NCI-H2171 treated with DMSO at 0.1 percent for 48 hours (cell line): ENCODE measurements at regions not wholly inside any gene's neighbourhood (a gene's known extent, or its start where the extent isn't known, plus 50 kb on each side); places are given as distances from the start of the nearest gene placed in this dataset.
A peak's percentile ranks its signal among the peaks of the same experiment; 100 is the strongest.

ENCODE experiments used
- DNase-seq: peaks from one replicate; lab custom pipeline; 2025; lab: John Stamatoyannopoulos, UW

- no peak for DNase-seq
Observed at GRCh38 chr2:35938838-35939237, 416.7 kb upstream of the CRIM1 start.

GRCh38 chr2:35933031-35933430 is 422.5 kb upstream of the CRIM1 start:
- DNase-seq: no peak

- DNase-seq: no peak
Observed at GRCh38 chr2:35932276-35932963, 423.2 kb upstream of the CRIM1 start.

GRCh38 chr2:35931626-35932025 is 424.0 kb upstream of the CRIM1 start:
- no peak for DNase-seq

- no peak for DNase-seq
Observed at GRCh38 chr2:35931115-35931514, 424.5 kb upstream of the CRIM1 start.

- no peak for DNase-seq
Observed at GRCh38 chr2:35929551-35929950, 426.0 kb upstream of the CRIM1 start.

- DNase-seq: no peak
Observed at GRCh38 chr2:35920061-35920460, 435.5 kb upstream of the CRIM1 start.

- DNase-seq: no peak
Observed at GRCh38 chr2:35915261-35915660, 440.3 kb upstream of the CRIM1 start.

GRCh38 chr2:35891936-35892335 is 463.6 kb upstream of the CRIM1 start:
- no peak for DNase-seq

GRCh38 chr2:35891528-35891927 is 464.1 kb upstream of the CRIM1 start:
- no peak for DNase-seq

GRCh38 chr2:35887146-35887545 is 468.4 kb upstream of the CRIM1 start:
- DNase-seq: no peak

GRCh38 chr2:35873921-35874320 is 481.7 kb upstream of the CRIM1 start:
- DNase-seq: no peak

- peak; percentile 10 for DNase-seq
Observed at GRCh38 chr2:35871672-35872071, 483.9 kb upstream of the CRIM1 start.

GRCh38 chr2:35870713-35871112 is 484.9 kb upstream of the CRIM1 start:
- DNase-seq: no peak

GRCh38 chr2:35864141-35864540 is 491.4 kb upstream of the CRIM1 start:
- no peak for DNase-seq

- no peak for DNase-seq
Observed at GRCh38 chr2:35858216-35858615, 497.4 kb upstream of the CRIM1 start.

GRCh38 chr2:35857498-35857897 is 498.1 kb upstream of the CRIM1 start:
- no peak for DNase-seq

- DNase-seq: no peak
Observed at GRCh38 chr2:35831385-35831784, 524.2 kb upstream of the CRIM1 start.

- DNase-seq: no peak
Observed at GRCh38 chr2:35830833-35831232, 524.7 kb upstream of the CRIM1 start.

- DNase-seq: no peak
Observed at GRCh38 chr2:35827086-35827485, 528.5 kb upstream of the CRIM1 start.

GRCh38 chr2:35822716-35823115 is 532.9 kb upstream of the CRIM1 start:
- DNase-seq: no peak

- DNase-seq: no peak
Observed at GRCh38 chr2:35821675-35822074, 533.9 kb upstream of the CRIM1 start.

GRCh38 chr2:35820391-35820790 is 535.2 kb upstream of the CRIM1 start:
- DNase-seq: no peak

- DNase-seq: no peak
Observed at GRCh38 chr2:35819033-35819432, 536.5 kb upstream of the CRIM1 start.
